BE2C (cell line): ENCODE measurements at regions not wholly inside any gene's neighbourhood (a gene's known extent, or its start where the extent isn't known, plus 50 kb on each side); places are given as distances from the start of the nearest gene placed in this dataset.

ENCODE experiments used
- DNase-seq: peaks from one replicate; pipeline ENCODE4 v3.0.0-alpha.2; 2020
- H3K27me3 ChIP-seq: fragments of 250-450 bp; sonication (Bioruptor Pico); 2 replicates; pipeline ENCODE4 v1.5.1; 2020; ENCODE audit warnings: mild to moderate bottlenecking
- H3K36me3 ChIP-seq: fragments of 250-450 bp; sonication (Bioruptor Pico); 2 replicates; pipeline ENCODE4 v1.5.1; 2020; ENCODE audit warnings: mild to moderate bottlenecking
- H3K4me1 ChIP-seq: fragments of 250-450 bp; sonication (Bioruptor Pico); 2 replicates; pipeline ENCODE4 v1.5.1; 2020
- H3K4me3 ChIP-seq: 2 replicates; pipeline ENCODE4 v1.5.1; 2011; ENCODE audit warnings: low read depth, low read length
- H3K9me3 ChIP-seq: fragments of 250-450 bp; sonication (Bioruptor Pico); 2 replicates; pipeline ENCODE4 v1.5.1; 2020
- CTCF ChIP-seq: IDR thresholded peaks from 2 replicates; pipeline ENCODE4 v1.5.1; 2012; ENCODE audit warnings: mild to moderate bottlenecking, low read depth, low read length

- no peaks in the 10 kb centered on the region for H3K4me1 ChIP-seq
- DNase-seq, result no peak
- H3K9me3 ChIP-seq, result no peaks in the 10 kb centered on the region
- H3K27me3 ChIP-seq, result no peaks in the 10 kb centered on the region
- TF ChIP-seq CTCF, result no peak
- no peak overlapping the region for H3K4me3 ChIP-seq
- H3K36me3 ChIP-seq, result no peaks in the 10 kb centered on the region
Measured at GRCh38 chr14:84446250-84446649, 1083.7 kb upstream of the FLRT2 start.

- H3K4me3 ChIP-seq, result no peak overlapping the region
- no peak for TF ChIP-seq CTCF
- no peak for DNase-seq
Measured at GRCh38 chr14:84453307-84453950, 1076.5 kb upstream of the FLRT2 start.

GRCh38 chr14:84454114-84454513 is 1075.8 kb upstream of the FLRT2 start:
- Histone ChIP-seq H3K27me3 (no peaks in the 10 kb centered on the region), H3K36me3 (no peaks in the 10 kb centered on the region), H3K4me3 (no peak overlapping the region), H3K4me1 (no peaks in the 10 kb centered on the region), H3K9me3 (no peaks in the 10 kb centered on the region)
- TF ChIP-seq CTCF, result no peak
- no peak for DNase-seq

More at GRCh38 chr14:84453307-84453950, 1076.5 kb upstream of the FLRT2 start:
- Histone ChIP-seq H3K4me1 (no peaks in the 10 kb centered on the region), H3K9me3 (no peaks in the 10 kb centered on the region), H3K36me3 (no peaks in the 10 kb centered on the region), H3K27me3 (no peaks in the 10 kb centered on the region)

- no peak for TF ChIP-seq CTCF
- DNase-seq, result no peak
- Histone ChIP-seq H3K4me1 (no peaks in the 10 kb centered on the region), H3K27me3 (no peaks in the 10 kb centered on the region), H3K36me3 (no peaks in the 10 kb centered on the region), H3K4me3 (no peak overlapping the region), H3K9me3 (no peaks in the 10 kb centered on the region)
Measured at GRCh38 chr14:84456946-84457345, 1073.0 kb upstream of the FLRT2 start.

GRCh38 chr14:84458881-84459280 is 1071.1 kb upstream of the FLRT2 start:
- DNase-seq, result no peak

More at GRCh38 chr14:84458881-84459280, 1071.1 kb upstream of the FLRT2 start:
- Histone ChIP-seq H3K9me3 (no peaks in the 10 kb centered on the region), H3K27me3 (no peaks in the 10 kb centered on the region), H3K4me1 (no peaks in the 10 kb centered on the region), H3K36me3 (no peaks in the 10 kb centered on the region), H3K4me3 (no peak overlapping the region)
- no peak for TF ChIP-seq CTCF
